K562 (cell line): ENCODE measurements at regions not wholly inside any gene's neighbourhood (a gene's known extent, or its start where the extent isn't known, plus 50 kb on each side); places are given as distances from the start of the nearest gene placed in this dataset.

Source experiments
- BMI1 ChIP-seq: fragments of 150-350 bp; IDR thresholded peaks from 2 replicates; pipeline ENCODE4 v1.6.1; 2014; ENCODE audit warnings: low read length
- HNRNPK ChIP-seq: fragments of 200-400 bp; formaldehyde crosslinking; IDR thresholded peaks from one replicate; pipeline ENCODE4 v1.6.1; 2018; ENCODE audit warnings: mild to moderate bottlenecking, low read depth, low read length; ENCODE audit not compliant: poor library complexity, severe bottlenecking
- MYBL2 ChIP-seq, 2 experiments: fragments of 450-650 bp in 1 of 2; sonication (generic) in 1 of 2; formaldehyde crosslinking in 1 of 2; IDR thresholded peaks; 2 replicates each; pipeline versions ENCODE4 v1.6.1 to v1.8.1; 2017 to 2022; ENCODE audit warnings: borderline replicate concordance in 1 of 2, inconsistent platforms in 1 of 2, low read depth in 1 of 2, mild to moderate bottlenecking in 1 of 2, missing genetic modification reagents in 1 of 2, moderate library complexity in 1 of 2
- NFIC ChIP-seq: fragments of 450-650 bp; IDR thresholded peaks from 2 replicates; pipeline ENCODE4 v1.6.1; 2017; ENCODE audit warnings: mild to moderate bottlenecking, inconsistent platforms
- SMARCA4 ChIP-seq: fragments of 450-650 bp; IDR thresholded peaks from 2 replicates; pipeline ENCODE4 v1.6.1; 2016
- TAF1 ChIP-seq: IDR thresholded peaks from 2 replicates; pipeline ENCODE4 v1.6.1; 2011; ENCODE audit warnings: mild to moderate bottlenecking, low read length, moderate library complexity; ENCODE audit not compliant: insufficient read depth, control insufficient read depth, severe bottlenecking; ENCODE audit errors: extremely low read depth
- TF ChIP-seq, protein P1 (sequence below), 2 experiments: fragments of 450-650 bp; formaldehyde crosslinking in 1 of 2; IDR thresholded peaks; 2 replicates each; pipeline versions ENCODE4 v1.4.0 to v1.6.1; 2014 to 2020; ENCODE audit warnings: mild to moderate bottlenecking in 2 of 2, borderline replicate concordance in 1 of 2, low read depth in 1 of 2

DNA sequence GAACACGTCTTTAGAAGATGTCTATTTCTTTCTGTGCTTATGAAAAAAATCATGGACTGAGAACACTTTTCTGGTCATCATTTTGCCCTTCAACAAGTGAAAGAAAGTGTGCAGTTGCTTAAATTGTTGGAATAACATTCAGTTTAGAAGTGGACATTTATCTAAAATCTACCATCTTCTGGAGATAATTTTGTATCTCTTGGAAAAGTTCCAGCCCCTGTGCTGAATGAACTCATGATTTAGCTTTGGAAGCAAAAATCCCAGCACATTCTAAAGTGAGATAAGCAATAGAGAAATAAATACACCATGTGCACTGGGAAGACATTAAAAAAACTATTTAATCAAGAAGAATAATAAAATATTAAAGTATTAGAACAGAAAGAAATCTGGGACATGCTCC is 1420.8 kb upstream of the SLC10A2 start:
- TF ChIP-seq, protein P1, sequence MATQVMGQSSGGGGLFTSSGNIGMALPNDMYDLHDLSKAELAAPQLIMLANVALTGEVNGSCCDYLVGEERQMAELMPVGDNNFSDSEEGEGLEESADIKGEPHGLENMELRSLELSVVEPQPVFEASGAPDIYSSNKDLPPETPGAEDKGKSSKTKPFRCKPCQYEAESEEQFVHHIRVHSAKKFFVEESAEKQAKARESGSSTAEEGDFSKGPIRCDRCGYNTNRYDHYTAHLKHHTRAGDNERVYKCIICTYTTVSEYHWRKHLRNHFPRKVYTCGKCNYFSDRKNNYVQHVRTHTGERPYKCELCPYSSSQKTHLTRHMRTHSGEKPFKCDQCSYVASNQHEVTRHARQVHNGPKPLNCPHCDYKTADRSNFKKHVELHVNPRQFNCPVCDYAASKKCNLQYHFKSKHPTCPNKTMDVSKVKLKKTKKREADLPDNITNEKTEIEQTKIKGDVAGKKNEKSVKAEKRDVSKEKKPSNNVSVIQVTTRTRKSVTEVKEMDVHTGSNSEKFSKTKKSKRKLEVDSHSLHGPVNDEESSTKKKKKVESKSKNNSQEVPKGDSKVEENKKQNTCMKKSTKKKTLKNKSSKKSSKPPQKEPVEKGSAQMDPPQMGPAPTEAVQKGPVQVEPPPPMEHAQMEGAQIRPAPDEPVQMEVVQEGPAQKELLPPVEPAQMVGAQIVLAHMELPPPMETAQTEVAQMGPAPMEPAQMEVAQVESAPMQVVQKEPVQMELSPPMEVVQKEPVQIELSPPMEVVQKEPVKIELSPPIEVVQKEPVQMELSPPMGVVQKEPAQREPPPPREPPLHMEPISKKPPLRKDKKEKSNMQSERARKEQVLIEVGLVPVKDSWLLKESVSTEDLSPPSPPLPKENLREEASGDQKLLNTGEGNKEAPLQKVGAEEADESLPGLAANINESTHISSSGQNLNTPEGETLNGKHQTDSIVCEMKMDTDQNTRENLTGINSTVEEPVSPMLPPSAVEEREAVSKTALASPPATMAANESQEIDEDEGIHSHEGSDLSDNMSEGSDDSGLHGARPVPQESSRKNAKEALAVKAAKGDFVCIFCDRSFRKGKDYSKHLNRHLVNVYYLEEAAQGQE (IDR thresholded peaks at IDR 0.05; ENCODE audit: borderline replicate concordance): no peak
- TF ChIP-seq, protein P1 (CRISPR knock-in tag; IDR thresholded peaks at IDR 0.05; ENCODE audit: low read depth): no peak
- TF ChIP-seq BMI1 (no peak), MYBL2 (IDR thresholded peaks at IDR 0.05; ENCODE audit: low read depth) (no peak), MYBL2 (CRISPR knock-in tag; IDR thresholded peaks at IDR 0.05; ENCODE audit: borderline replicate concordance) (no peak), NFIC (no peak), TAF1 (no peak), HNRNPK (no peak), SMARCA4 (no peak)
